NCI-H526 (cell line): ENCODE measurements at regions not wholly inside any gene's neighbourhood (a gene's known extent, or its start where the extent isn't known, plus 50 kb on each side); places are given as distances from the start of the nearest gene placed in this dataset.
"Not testable (repeated sequence)": the region's sequence is repeated elsewhere in the genome, so short reads cannot be mapped to it uniquely, and the experiment has no call there.

Source experiments
- DNase-seq, 2 experiments: peaks; one replicate each; lab custom pipeline; 2025; lab: John Stamatoyannopoulos, UW

DNA sequence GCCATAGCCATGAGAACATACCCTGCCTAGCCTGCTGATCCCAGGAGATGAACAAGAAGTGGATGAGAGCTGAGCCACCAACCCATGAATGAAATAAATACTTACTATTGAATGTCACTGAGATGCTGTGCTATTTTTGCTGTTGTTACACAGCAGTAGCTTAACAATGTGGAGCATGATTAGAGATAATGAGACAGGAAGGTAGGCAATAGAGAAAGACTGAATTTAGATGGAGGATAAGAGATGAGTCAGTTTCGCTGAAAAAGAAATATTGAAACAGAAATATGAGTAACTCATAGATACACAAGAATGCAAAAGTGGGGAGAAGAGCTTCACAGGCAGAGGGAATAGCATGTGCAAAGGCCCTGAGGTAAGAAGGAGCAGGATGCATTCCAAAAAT is 94.9 kb upstream of the TOP1 start:
- no peak for DNase-seq

DNA sequence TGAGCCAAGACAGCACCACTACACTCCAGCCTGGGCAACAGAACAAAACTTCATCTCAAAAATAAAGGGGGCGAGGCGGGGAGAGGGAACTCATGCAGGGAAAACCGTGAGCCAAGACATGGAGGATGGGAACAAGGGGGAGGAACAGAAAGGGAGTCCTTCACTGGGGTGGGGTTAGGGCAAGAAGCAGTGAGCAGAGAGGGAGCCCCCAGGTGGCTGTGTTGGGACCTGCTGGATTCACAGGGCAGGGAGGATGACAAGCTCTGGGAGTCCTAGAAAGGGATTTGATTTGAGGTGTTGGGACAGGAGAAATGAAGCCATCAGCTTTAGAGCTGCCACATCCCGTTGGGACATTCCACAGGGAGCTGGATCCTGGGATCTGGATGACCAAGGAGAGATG is 90.6 kb upstream of the TOP1 start:
- DNase-seq, result no peak

DNA sequence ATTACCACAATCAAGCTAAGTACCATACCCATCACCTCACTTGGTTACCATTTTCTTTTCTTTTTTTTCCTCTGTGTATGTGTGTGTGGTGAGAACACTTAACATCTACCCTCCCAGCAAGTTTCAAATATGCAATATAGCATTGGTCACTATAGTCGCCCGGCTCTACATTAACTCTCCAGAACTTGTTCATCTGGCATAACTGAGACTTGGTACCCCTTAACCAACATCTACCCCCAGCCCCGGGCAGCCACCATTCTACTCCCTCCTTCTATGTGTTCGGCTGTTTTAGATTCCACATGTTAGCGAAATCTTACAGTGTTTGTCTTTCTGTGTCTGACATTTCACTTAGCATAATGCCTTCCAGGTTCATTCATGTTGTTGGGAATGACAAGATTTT is 89.0 kb upstream of the TOP1 start:
- DNase-seq, result no peak

- DNase-seq, result peak; percentile 63 to 76
Observed at GRCh38 chr20:40941133-40941610, 87.5 kb upstream of the TOP1 start.

DNA sequence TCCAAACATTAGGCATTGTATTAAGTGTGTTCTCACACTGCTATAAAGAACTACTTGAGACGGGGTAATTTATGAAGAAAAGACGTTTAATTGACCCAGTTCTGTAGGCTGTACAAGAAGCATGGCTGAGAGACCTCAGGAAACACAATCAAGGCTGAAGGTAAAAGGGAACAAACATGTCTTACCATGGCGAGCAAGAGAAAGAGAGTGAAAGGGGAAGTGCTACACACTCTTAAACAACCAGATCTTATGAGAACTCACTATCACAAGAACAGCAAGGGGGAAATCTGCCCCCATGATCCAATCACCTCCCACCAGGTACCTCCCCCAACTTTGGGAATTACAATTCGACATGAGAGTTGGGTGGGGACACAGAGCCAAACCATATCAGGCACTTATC is 86.6 kb upstream of the TOP1 start:
- no peak for DNase-seq

- DNase-seq, result no peak
Observed at GRCh38 chr20:40942775-40943174, 85.8 kb upstream of the TOP1 start.

- DNase-seq, result no peak
Observed at GRCh38 chr20:40943591-40943990, 85.0 kb upstream of the TOP1 start.

DNA sequence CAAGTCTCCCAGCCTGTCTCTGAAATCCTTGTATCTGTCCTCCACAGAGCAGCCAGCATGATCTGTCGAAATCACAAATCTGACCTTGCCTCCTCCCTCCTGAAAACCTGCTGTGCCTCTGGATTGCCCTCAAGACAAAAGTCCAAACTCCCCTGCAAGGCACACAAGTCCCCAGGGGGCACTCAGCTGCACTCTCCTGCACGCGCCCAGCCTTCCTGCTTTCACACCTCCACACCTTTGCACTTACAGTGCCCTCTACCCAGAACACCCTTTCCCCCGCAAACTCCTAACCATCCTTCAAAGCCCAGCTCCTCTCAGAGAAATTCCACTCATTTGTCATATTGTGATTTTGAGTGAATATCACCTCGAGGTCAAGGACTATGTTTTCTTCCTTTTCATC is 83.4 kb upstream of the TOP1 start:
- DNase-seq, result no peak

DNA sequence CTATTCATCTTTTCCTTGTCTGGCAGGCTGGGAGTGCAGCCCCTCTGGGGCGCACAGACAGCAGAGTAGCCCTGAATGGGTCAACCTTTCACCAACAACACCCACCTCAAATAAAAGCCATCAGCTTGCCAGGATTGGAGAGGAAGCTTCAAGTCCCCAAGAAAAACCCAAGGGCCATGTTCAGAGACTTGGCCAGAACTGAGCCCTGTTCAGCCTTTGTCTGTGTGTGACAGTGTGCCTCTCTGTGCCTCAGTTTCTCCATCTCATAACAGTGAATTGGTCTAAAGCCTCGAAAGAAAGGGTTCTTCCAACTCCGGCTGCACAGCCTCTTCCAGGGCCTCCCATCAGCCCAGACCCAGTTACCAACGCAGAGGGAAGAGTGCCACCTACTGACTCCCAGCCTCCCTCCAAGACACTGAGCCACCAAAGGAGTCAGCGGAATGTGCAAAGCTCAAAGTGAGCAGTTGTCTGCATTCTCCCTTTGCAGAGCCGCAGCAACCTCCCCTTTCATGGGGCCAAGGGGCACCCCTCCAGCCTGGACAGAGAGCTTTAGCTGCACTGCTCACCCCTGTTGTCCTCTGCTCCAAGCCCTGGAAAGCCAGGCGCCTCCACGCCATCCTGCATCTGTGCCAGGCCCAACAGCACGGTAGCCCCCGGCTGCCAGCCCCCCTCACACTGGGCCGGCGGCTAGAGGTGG is 82.7 kb upstream of the TOP1 start:
- DNase-seq, result peak; percentile 47 to 85

DNA sequence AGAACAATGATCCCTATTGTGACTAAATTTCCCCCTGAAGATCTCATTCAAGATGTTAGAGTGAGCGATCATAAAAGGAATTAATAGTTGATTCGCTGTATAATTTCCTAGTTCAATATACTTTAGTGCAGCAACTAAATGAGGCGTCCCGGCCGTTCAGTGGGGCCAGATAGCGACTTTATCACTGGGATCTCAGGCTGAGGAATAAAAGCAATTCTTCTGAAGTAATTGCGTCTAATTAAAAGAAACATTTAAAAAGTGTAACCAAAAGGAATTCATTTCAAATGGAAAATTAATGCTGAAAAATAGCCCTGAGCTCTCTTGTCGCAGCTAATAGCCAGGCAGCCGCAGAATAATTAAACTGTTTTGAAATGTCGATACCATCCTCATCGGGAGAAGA is 82.2 kb upstream of the TOP1 start:
- no peak for DNase-seq

GRCh38 chr20:40948465-40949267 is 80.0 kb upstream of the TOP1 start:
- DNase-seq, result no peak

DNA sequence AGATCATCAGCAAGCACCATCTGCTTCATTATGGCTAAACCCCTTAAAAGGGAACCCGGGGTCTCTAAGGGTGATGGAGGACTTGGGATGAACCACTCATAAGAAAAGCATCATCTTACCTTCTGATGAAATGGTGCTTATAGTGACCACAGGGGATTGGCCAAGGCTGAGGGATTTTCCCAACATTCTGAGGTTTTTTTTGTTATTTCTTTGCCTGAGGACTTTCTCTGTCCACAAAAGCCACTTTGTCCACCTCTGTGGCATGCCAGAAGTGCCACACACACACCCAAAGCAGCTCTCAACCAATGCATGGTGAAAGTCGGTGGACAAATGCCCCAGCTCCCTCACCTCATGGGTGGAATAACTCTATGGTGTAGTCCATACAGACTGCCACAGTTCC is 79.3 kb upstream of the TOP1 start:
- no peak for DNase-seq

DNA sequence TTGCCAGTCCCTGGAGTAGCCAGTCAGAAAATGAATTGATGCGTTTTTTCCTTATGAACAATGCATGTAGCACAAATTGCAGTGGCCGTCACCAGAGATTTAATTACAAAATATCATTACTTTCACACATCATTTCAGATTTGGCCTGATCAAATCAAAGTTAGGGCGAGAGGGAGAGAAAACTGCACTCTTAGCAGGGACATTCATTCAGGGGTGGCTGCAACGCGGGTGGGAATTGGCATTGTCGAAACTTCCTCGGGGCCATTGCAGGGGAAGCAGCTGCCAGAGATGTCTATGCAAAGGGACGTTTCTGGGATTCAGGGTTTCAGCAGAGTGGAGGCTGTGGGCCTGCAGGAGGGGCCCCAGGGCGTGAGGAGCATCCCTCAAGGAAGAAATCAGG is 76.5 kb upstream of the TOP1 start:
- DNase-seq, result no peak

GRCh38 chr20:40953416-40953815 is 75.2 kb upstream of the TOP1 start:
- DNase-seq, result no peak

GRCh38 chr20:40953856-40954255 is 74.8 kb upstream of the TOP1 start:
- no peak for DNase-seq

DNA sequence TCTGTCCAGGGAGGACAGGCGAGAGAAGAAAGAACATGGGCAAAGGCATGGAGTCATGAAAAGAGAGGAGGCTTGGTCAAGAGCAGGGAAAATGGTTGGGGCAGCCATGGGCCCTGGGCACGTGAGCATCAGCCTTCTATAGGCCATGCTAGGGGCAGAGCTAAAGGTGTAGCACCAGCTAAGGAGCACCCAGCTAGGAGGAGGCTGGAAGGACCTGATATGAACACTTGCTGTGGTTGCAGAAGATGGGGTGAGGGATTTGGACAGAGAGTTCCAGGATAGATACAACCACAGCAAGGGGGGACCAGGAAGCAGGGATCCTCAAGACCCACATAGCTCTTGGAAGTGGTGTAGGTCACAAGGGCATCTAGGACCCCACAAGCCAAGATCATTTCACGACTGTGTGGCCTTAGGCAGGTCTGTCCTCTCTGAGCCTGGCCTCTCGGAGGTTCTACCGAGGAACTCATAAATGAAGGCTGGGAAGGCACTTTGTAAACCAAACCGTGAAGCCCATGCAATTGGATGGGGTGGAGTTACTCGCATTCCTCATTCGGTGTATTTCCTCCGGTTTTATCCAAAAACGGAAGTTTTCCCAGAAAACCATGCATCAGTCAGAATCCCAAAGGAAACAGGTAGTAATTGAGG is 74.0 kb upstream of the TOP1 start:
- no peak for DNase-seq

- no peak for DNase-seq
Observed at GRCh38 chr20:40955326-40955725, 73.3 kb upstream of the TOP1 start.

DNA sequence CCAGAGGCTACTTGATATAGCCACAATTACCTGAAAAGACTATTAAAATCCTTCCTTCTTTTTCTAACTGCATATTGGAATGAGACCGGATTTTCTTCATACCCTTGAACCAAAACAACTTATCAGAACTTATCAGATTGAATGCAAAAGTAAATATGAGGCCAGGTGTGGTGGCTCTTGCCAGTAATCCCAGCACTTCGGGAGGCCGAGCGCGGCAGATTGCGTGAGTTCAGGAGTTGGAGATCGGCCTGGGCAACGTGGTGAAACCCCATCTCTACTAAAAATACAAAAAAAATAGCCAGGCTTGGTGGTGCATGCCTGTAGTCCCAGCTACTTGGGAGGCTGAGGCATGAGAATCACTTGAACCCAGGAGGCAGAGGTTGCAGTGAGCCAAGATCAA is 72.8 kb upstream of the TOP1 start:
- not testable (repeated sequence) for DNase-seq

- no peak for DNase-seq
Observed at GRCh38 chr20:40956542-40957264, 71.9 kb upstream of the TOP1 start.

- no peak for DNase-seq
Observed at GRCh38 chr20:40957265-40957760, 71.3 kb upstream of the TOP1 start.

GRCh38 chr20:40958598-40958997 is 70.0 kb upstream of the TOP1 start:
- DNase-seq, result no peak
